G401.6 (cell line): ENCODE measurements at regions not wholly inside any gene's neighbourhood (a gene's known extent, or its start where the extent isn't known, plus 50 kb on each side); places are given as distances from the start of the nearest gene placed in this dataset.

Source experiments
- FAIRE-seq: peaks from 2 replicates; lab custom pipeline; 2012; peaks lifted over from hg19 to GRCh38; lab: Jason Lieb, UNC

DNA sequence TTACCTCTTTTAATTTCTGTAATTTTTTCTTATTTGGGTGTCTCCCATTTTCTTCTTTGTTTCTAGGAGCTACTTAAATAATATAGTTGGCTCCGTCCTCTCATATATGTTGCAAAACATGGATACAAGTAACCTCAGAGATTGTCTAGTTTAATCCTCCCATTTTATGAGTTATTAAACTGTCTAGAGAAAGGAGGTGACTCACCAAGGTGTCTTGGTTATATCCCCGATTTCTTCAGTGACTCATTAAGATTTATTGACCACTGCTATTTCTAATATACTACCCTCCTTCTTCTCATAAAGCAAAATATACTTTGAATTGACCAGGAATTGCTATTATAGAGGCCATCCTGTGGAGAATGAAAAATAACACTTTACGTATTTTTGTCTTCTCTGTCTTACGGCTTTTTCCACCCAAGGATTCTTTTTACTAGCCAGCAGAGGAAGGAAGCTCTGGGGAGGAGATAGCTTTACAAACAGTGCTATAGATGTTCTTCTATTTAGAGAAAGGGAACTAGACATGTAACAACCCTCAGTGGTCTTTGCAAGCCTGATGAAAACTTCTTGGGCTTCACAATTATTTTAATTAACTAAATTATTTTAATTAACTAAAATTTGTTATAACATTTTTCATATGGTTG, 300.4 kb upstream of the TNP1 start:
- FAIRE-seq = no peak

DNA sequence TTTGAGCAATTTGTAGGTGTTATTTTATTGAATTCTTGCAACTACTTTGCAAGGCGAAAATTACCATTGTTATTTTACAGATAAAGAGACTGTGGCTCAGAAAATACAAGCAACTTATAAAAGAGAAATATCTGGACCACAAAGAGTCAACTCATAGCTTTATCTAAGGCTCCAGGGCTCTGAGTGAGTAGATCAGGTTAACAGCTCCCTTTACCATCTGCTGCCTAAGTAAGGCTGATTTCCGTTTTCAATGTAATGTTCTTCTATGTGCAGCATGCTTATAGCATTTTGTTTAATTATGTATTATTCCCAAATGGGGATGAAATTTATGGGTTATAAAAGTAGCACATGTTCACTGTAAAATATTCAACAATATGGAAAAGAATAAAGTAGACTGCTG, 299.1 kb upstream of the TNP1 start:
- no peak for FAIRE-seq

DNA sequence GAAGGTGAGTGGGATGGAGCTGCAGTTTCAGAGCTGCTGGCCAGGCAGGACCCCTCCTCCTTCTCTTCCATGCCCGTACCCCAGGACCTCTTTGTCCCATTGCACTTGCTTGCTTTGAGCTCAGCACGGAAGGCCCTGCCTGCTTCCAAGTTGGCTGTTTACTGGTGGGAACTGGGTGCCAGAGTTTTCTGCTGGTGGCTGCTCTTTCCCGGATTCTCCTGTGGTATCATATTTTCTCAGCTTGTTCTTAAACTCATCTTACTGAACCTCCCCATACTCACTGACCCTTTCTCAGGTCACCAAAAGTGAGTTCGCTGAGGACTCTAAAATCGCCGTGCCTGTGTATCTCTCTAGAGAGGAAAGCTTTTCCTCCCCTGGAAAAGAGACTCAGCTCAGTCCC, 297.7 kb upstream of the TNP1 start:
- FAIRE-seq = no peak

DNA sequence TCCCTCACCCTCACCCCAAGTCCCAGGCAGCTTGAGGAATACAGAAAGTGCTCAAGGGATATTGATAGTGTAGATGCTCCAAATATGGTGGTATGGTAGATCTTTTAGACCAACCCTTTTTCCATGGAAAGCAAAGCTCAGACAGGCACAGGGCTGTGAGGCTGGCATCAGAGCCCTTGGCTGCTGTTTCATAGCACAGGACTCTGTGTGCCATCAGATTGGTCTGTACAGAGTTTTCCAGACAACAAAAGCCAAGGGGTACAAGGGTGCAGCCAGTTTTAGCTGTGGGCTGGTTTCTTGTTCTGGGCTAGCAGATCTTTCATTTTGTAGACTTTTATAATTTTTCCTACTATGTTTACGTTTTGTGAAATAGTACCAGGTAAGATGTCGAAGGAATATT, 296.9 kb upstream of the TNP1 start:
- FAIRE-seq = no peak

- FAIRE-seq = no peak
These were observed 295.1 kb upstream of the TNP1 start for GRCh38 chr2:217154923-217155322.

DNA sequence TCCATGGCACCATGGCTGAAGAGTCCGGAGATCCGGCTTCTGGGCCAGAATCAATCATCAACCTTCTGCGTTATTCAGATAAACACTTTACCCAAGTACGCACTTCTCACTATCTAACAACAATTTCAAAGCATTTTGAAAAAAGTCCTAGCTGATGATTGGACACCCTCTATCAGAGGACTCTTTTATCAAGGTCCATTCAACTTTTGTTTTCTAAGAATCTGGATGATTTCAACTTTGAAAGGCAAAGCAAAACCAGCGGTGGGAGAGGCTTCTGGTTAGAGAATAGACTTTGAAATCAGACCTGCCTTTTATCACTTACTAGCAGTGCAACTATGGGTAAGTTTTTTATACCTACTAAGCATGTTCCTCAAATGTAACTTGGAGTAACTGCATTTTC, 293.6 kb upstream of the TNP1 start:
- no peak for FAIRE-seq

GRCh38 chr2:217152831-217153230, 293.0 kb upstream of the TNP1 start:
- no peak for FAIRE-seq

DNA sequence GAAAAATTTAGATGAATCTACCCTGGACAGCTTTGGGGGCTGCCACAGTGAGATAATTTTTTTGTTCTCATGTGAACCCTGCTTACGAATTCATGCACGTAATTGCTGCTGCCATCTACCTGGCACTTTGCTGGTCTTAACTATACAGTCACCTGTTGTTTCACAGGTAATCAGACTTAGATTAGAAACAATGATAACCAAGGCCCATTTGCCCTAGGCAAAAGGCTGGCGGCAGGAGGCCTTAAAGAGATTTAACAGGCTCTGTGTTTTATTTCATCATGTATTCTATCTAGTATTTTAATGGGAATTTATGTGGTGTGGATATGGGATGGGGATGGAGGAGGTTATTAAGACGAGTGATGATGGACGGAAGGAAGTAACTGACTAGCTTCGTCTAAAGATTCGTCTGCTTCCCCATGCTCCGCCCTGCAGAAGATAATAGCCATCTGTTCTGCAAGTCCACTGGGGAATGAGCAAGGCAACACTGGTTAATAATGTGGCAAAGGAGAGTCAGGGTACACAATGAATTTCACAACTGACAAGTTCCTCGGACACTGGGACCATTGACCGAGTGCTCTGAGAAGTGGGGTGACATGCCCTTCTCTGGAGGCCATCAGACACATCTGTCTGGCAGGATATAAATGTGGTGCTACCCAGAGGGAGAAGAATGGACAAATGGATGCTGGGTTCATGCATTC, 291.8 kb upstream of the TNP1 start:
- FAIRE-seq = no peak

- no peak for FAIRE-seq
These were observed 290.4 kb upstream of the TNP1 start for GRCh38 chr2:217150236-217150635.

GRCh38 chr2:217149087-217149660, 289.3 kb upstream of the TNP1 start:
- no peak for FAIRE-seq

- FAIRE-seq = no peak
These were observed 288.0 kb upstream of the TNP1 start for GRCh38 chr2:217147818-217148217.

DNA sequence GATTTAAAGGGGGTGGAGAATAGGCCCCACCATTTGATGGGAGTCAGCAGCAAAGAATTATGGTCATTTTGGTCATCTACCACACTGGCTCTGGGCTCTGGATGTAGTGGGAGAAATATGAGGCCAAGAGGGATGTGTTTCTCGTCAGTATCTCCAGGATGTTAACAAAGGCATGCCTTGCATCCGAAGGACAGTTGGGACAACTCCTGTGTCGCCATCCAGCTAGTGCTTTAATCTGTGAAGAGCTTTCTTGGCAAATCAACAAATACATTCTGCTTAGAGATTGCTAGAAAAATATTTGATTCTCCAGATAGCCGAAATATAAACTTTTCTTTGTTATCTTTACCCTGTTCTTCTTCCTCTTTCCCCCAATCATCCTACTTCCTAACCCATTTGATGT, 287.1 kb upstream of the TNP1 start:
- FAIRE-seq = no peak

DNA sequence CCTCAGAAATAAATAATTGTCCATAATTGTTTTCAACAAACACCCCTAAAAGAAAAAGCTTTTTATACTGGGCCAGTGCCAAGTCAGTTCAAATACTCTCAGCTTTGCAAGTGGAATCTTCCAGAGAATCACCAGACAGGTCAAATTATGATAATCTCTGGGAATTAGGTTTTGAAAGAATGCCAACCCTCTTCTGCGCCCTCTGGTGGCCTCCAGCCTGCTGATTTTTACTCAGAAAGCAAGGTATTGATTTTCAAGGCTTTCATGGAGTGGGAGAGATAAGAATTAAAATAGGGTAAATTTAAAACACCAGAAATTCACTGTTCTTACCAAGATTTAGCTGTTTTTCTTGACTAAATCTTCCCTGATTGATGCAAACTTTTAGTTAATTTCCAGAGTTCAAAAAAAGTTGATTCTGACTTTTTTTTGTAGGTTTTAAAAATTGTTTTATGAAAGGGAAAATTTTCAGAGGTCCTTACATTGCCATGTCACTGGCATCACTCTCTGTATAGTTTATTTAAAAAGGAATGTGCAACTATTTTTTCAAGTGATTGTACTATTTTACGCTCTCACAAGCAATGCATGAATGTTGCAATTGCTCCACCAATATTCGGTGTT, 282.9 kb upstream of the TNP1 start:
- no peak for FAIRE-seq

DNA sequence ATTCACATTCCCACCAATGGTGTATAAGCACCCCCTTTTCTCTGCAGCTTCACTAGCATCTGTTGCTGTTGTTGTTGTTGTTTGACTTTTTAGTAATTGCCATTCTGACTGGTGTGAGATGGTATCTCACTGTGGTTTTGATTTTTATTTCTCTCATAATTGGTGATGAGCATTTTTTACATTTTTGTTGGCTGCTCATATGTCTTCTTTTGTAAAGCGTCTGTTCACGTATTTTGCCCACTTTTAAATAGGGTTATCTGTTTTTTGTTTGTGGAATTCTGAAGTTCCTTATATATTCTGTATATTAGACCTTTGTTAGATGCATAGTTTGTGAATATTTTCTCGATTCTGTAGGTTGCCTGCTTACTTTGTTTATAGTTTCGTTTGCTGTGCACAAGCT, 278.4 kb upstream of the TNP1 start:
- FAIRE-seq = no peak

GRCh38 chr2:217127744-217128143, 267.9 kb upstream of the TNP1 start:
- no peak for FAIRE-seq

DNA sequence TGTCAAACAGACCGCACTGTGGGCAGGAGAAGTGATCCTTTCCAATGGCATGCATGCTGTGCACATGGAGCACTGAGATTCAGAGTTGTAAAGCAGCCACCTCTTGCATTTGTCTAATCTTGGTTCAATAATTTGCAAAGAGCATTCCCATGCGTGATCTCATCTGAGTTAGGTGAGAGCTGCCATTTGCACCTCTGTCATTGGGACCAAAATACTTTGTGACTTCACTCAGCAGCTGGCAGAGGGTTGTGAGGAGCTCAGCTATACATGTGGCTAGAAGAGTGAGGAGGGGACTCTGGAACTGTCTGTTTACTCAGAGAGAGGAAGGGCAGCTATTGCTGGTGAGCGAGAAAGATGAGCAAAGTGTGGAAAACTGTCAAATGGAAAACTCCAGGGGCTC, 265.1 kb upstream of the TNP1 start:
- FAIRE-seq = no peak

DNA sequence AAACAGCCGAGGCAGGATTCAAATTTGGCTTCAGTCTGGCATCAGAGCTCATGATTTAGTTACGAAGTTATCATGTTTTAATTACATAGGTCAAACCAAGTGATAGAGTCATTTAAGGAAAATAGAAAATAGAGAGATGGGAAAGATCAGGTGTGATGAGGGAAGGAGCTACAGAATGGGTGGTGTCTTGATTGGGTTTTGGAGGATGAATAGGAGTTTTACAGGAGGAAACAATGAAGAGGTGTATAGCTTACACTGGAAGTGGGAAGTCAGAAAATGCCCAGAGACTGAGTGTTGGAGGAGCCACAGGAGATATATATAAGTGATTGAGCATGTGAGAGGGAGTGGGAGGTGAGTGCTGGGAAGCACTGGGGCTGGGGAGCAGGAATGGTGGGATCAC, 264.2 kb upstream of the TNP1 start:
- FAIRE-seq = no peak

GRCh38 chr2:217121565-217121964, 261.7 kb upstream of the TNP1 start:
- FAIRE-seq = no peak

- no peak for FAIRE-seq
These were observed 260.6 kb upstream of the TNP1 start for GRCh38 chr2:217120429-217120828.

DNA sequence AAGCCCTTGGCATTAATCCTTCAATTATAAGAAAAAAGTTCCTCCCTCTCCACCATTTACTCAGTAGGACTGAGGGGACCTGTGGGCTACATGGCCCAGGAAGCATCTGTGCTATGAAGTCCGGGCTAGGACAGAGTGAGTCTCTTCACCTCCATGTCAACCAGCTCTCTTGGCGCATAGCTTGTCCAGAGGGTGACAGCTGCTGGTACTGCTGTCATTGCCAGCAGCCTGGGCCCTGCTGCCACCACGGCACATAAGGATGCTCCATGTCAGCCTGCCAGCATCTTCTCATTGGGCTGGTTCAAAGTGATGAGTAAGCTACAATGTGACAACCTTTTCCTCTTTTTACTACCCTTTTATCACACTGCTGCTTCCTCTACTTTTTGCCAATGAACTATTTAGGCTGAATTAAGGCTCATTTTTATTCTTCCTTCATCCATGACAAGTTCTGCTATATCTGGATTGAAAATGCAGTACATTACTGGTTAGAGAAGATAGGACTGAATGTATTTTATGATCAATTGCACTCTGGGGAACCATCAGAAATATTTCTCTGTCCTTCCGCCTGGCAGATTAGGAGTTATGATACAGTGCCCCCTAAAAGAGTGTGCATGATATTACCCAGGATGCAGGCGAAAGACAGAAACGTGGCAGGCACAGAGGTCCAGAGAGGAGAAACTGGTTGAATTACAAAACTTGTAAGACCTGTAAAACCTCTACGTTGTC, 258.9 kb upstream of the TNP1 start:
- no peak for FAIRE-seq

GRCh38 chr2:217117523-217117922, 257.7 kb upstream of the TNP1 start:
- FAIRE-seq = no peak

DNA sequence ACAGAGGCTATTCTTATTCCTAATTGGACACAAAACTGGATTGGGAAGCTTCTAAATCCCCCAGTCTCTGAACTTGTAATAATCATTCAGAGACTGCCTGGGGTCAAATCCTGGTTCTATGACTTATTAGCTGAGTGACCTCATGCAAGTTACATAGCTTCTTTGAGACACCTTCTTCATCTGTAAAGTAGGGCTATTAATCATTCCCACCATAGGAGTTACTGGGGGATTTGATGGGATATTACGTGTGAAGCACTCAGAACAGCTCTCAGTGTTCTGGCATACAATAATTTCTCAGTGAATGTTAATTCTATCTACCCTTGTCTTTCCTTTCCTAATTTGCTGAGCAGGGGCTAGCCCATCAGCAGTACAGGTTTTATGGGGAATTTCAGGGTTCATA, 256.7 kb upstream of the TNP1 start:
- FAIRE-seq = no peak

- no peak for FAIRE-seq
These were observed 254.3 kb upstream of the TNP1 start for GRCh38 chr2:217114117-217114516.
